ENCODE measurements at regions not wholly inside any gene's neighbourhood (a gene's known extent, or its start where the extent isn't known, plus 50 kb on each side); places are given as distances from the start of the nearest gene placed in this dataset.
"Not testable (repeated sequence)": the region's sequence is repeated elsewhere in the genome, so short reads cannot be mapped to it uniquely, and the experiment has no call there.

DNA sequence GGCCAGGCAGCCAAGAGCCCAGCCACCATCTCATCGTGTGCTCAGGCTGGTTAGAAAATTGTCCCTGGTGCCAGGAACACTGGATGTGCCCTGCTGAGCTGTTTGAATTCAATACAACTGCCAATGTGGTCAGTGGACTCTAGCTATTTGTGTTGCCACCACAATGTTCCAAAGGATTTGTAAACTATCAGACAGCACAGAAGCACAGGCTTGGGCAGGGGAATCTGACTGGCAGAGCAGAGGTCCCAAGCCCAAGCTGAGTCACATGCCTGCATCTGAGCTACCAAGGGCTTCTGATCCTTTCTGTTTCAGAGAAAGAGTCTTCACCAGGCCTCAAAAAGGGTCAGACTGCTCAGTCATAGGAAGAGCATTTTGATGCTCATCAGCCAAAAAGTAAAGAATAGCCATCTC lies 232.1 kb upstream of the SEMA3C start:
- DNase-seq, result no peak
- Histone ChIP-seq H3K27me3 (no peaks in the 10 kb centered on the region), H3K36me3 (no peaks in the 10 kb centered on the region), H3K4me1 (no peaks in the 10 kb centered on the region), H3K27ac (no peak overlapping the region), H3K4me3 (no peak overlapping the region), H3K9me3 (no peaks in the 10 kb centered on the region)
- TF ChIP-seq, protein P1, sequence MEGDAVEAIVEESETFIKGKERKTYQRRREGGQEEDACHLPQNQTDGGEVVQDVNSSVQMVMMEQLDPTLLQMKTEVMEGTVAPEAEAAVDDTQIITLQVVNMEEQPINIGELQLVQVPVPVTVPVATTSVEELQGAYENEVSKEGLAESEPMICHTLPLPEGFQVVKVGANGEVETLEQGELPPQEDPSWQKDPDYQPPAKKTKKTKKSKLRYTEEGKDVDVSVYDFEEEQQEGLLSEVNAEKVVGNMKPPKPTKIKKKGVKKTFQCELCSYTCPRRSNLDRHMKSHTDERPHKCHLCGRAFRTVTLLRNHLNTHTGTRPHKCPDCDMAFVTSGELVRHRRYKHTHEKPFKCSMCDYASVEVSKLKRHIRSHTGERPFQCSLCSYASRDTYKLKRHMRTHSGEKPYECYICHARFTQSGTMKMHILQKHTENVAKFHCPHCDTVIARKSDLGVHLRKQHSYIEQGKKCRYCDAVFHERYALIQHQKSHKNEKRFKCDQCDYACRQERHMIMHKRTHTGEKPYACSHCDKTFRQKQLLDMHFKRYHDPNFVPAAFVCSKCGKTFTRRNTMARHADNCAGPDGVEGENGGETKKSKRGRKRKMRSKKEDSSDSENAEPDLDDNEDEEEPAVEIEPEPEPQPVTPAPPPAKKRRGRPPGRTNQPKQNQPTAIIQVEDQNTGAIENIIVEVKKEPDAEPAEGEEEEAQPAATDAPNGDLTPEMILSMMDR (IDR thresholded peaks at IDR 0.05), result no peak
- no peak for ATAC-seq
- intact Hi-C loops (cut with DNase I), result no loop called here

DNA sequence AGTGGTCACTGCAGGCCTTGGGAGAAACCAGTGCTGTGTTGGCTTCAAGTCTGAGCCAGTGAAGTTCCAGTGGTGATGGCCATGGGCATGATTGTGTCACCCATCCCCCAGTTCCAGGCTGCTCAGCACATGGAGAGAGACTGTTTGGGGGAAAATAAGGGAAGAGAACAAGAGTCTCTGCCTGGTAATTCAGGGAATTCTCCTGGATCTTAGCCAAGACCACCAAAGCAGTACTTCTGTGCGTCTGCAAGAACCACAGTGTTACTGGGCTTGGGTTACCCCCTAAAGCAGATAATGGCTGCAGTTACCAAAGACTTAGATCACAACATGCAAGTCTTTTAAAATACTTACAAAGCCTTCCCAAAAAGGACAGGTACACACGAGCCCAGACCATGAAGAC lies 225.0 kb upstream of the SEMA3C start:
- Histone ChIP-seq H3K4me1 (no peaks in the 10 kb centered on the region), H3K36me3 (no peaks in the 10 kb centered on the region), H3K27me3 (no peaks in the 10 kb centered on the region), H3K27ac (no peak overlapping the region), H3K9me3 (no peaks in the 10 kb centered on the region), H3K4me3 (no peak overlapping the region)
- TF ChIP-seq, protein P1 (IDR thresholded peaks at IDR 0.05), result no peak
- DNase-seq (no peak), ATAC-seq (no peak)
- intact Hi-C loops (cut with DNase I), result no loop called here

DNA sequence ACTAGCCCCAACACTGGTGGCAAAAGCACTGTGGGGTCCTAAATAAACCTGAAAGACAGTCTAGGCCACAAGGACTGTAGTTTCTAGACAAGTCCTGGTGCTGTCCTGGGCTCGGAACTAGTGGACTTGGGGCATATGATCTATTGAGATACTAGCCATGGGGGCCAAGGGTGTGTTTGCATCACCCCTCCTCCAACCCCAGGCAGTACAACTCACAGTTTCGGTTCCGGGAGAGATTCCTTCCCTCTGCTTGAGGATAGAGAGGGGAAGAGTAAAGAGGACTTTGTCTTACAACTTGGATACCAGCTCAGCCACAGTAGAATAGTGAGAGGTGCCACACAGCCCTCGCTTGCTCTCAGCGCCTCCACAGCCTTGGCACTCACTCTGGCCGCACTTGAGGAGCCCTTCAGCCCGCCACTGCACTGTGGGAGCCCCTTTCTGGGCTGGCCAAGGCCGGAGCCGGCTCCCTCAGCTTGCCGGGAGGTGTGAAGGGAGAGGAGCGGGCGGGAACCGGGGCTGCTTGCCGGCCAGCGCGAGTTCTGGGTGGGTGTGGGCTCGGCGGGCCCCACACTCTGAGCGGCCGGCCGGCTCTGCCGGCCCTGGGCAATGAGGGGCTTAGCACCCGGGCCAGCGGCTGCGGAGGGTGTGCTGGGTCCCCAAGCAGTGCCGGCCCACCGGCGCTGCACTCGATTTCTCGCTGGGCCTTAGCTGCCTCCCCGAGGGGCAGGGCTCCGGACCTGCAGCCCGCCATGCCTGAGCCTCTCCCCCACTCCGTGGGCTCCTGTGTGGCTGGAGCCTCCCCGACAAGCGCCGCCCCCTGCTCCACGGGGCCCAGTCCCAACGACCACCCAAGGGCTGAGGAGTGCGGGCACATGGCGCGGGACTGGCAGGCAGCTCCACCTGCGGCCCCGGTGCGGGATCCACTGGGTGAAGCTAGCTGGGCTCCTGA lies 222.7 kb upstream of the SEMA3C start:
- ATAC-seq, result peak; percentile 50
- H3K4me3 ChIP-seq; H3K27me3 ChIP-seq; H3K36me3 ChIP-seq; H3K4me1 ChIP-seq; H3K9me3 ChIP-seq; intact Hi-C loops (cut with DNase I): not testable (repeated sequence)
- peak in 1 of 4 donors; percentile 76 for DNase-seq
- peak overlapping the region in 1 of 2 donors; percentile 57 for H3K27ac ChIP-seq

DNA sequence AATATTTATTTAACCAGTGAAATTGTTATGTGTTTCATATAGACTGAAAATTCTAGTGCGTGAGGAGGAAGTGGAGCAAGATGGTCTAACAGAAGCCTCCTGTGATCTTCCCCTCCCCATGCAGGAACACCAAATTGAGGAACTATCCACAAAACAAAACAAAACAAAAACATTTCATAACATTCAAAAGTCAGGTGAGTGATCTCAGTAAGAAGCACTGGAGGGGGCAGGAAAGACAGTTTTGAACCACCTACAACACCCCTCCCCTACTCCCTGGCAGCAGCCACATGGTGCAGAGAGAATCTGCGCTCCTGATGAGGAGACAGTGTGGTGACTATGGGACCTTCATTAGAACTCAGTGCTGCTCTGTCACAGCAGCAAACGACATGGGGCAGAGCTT lies 221.9 kb upstream of the SEMA3C start:
- TF ChIP-seq, protein P1 (IDR thresholded peaks at IDR 0.05), result no peak
- Histone ChIP-seq H3K27ac (peak overlapping the region in 1 of 2 donors; percentile 57), H3K36me3 (no peaks in the 10 kb centered on the region), H3K4me3 (no peak overlapping the region), H3K4me1 (no peaks in the 10 kb centered on the region), H3K9me3 (no peaks in the 10 kb centered on the region), H3K27me3 (no peaks in the 10 kb centered on the region)
- DNase-seq, result no peak
- ATAC-seq, result peak; percentile 53
- intact Hi-C loops (cut with DNase I), result no loop called here

DNA sequence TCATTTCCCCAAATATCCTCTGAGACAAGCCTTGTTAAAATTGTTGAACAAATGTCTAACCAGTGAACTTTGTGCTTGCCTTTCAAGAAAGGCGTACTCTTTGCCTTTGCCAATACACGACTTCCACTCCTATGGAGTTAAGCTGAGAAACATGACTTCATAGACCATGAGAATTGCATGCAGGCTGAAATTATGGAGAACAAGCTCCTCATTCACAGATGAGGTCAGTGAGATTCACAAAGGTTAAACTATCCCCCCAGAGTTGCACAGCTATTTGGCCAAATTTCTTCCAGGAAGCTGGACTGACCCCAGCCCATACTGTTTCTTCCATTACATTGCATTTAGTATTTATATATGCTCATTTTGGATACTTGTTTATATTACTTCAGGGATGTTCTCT lies 221.4 kb upstream of the SEMA3C start:
- intact Hi-C loops (cut with DNase I), result no loop called here
- DNase-seq (no peak), ATAC-seq (no peak)
- H3K9me3 ChIP-seq, result no peaks in the 10 kb centered on the region
- H3K36me3 ChIP-seq, result no peaks in the 10 kb centered on the region
- TF ChIP-seq, protein P1 (IDR thresholded peaks at IDR 0.05), result no peak
- no peaks in the 10 kb centered on the region for H3K4me1 ChIP-seq
- peak overlapping the region in 1 of 2 donors; percentile 57 for H3K27ac ChIP-seq
- H3K27me3 ChIP-seq, result no peaks in the 10 kb centered on the region
- H3K4me3 ChIP-seq, result no peak overlapping the region

Data from left lung (tissue), 4 donors.